Fibroblast of mammary gland (primary cell): ENCODE measurements at regions not wholly inside any gene's neighbourhood (a gene's known extent, or its start where the extent isn't known, plus 50 kb on each side); places are given as distances from the start of the nearest gene placed in this dataset.
"Not testable (repeated sequence)": the region's sequence is repeated elsewhere in the genome, so short reads cannot be mapped to it uniquely, and the experiment has no call there.

Experiments
- DNase-seq: peaks from one replicate; pipeline ENCODE4 v3.0.0-alpha.2; 2010; ENCODE audit warnings: low read depth
- H3K4me3 ChIP-seq: 2 replicates; pipeline ENCODE4 v1.5.1; 2011; ENCODE audit warnings: low read depth, mild to moderate bottlenecking, low read length, moderate library complexity; ENCODE audit not compliant: control insufficient read depth
- CTCF ChIP-seq: conservative IDR thresholded peaks from 2 replicates; pipeline ENCODE4 v1.5.1; 2011; ENCODE audit warnings: low read depth, low read length, inconsistent platforms; ENCODE audit not compliant: control insufficient read depth, insufficient read depth

GRCh38 chr3:36647423-36647853 lies 116.9 kb downstream of the DCLK3 start:
- no peak for DNase-seq
- TF ChIP-seq CTCF, result no peak
- H3K4me3 ChIP-seq, result no peak overlapping the region

- no peak overlapping the region for H3K4me3 ChIP-seq
- no peak for TF ChIP-seq CTCF
- no peak for DNase-seq
Measured at GRCh38 chr3:36643192-36643591, 121.2 kb downstream of the DCLK3 start.

- DNase-seq, result peak; percentile 26
Measured at GRCh38 chr3:36635731-36636130, 128.6 kb downstream of the DCLK3 start.

GRCh38 chr3:36633897-36634296 lies 130.5 kb downstream of the DCLK3 start:
- not testable (repeated sequence) for H3K4me3 ChIP-seq, DNase-seq

More at GRCh38 chr3:36635731-36636130, 128.6 kb downstream of the DCLK3 start:
- no peak overlapping the region for H3K4me3 ChIP-seq
- TF ChIP-seq CTCF, result no peak

GRCh38 chr3:36633060-36633459 lies 131.3 kb downstream of the DCLK3 start:
- no peak for DNase-seq
- TF ChIP-seq CTCF, result no peak
- H3K4me3 ChIP-seq, result no peak overlapping the region

- no peak overlapping the region for H3K4me3 ChIP-seq
- no peak for DNase-seq
- no peak for TF ChIP-seq CTCF
Measured at GRCh38 chr3:36631549-36631948, 132.8 kb downstream of the DCLK3 start.

- TF ChIP-seq CTCF, result no peak
- DNase-seq, result no peak
Measured at GRCh38 chr3:36615861-36616260, 148.5 kb downstream of the DCLK3 start.

More at GRCh38 chr3:36615861-36616260, 148.5 kb downstream of the DCLK3 start:
- H3K4me3 ChIP-seq, result no peak overlapping the region
